Testis (tissue), 2 donors: ENCODE measurements at regions not wholly inside any gene's neighbourhood (a gene's known extent, or its start where the extent isn't known, plus 50 kb on each side); places are given as distances from the start of the nearest gene placed in this dataset.

ENCODE experiments used
- DNase-seq: peaks from one replicate; pipeline ENCODE4 v3.0.0-alpha.2; 2019
- H3K27ac ChIP-seq, 2 donors: fragments of 200-600 bp; sonication (generic); one replicate each; pipeline ENCODE4 v1.5.1; 2019
- H3K27me3 ChIP-seq: fragments of 200-600 bp; sonication (generic); one replicate; pipeline ENCODE4 v1.5.1; 2019
- H3K36me3 ChIP-seq: fragments of 200-600 bp; sonication (generic); one replicate; pipeline ENCODE4 v1.5.1; 2017; ENCODE audit warnings: low read depth; ENCODE audit errors: missing control alignments
- H3K4me1 ChIP-seq: fragments of 200-600 bp; sonication (generic); one replicate; pipeline ENCODE4 v1.5.1; 2019
- H3K4me3 ChIP-seq, 2 donors: fragments of 200-600 bp; sonication (generic); one replicate each; pipeline ENCODE4 v1.5.1; 2017 to 2019
- H3K9me3 ChIP-seq: fragments of 200-600 bp; sonication (generic); one replicate; pipeline ENCODE4 v1.5.1; 2017
- POLR2A ChIP-seq: fragments of 450-650 bp; IDR thresholded peaks from one replicate; pipeline ENCODE4 v1.6.1; 2017; ENCODE audit warnings: antibody characterized with exemption, mild to moderate bottlenecking, moderate library complexity
- WGBS, 2 donors: methylation state at CpG; one replicate each; pipeline ENCODE4 v1.1.5; 2018; 5-methylcytosine and 5-hydroxymethylcytosine counted together
- intact Hi-C: fragments of 100-400 bp; cut with DNase I; formaldehyde crosslinking; loops from one replicate; pipeline ENCODE4 v1.15.1; 2023; ENCODE audit warnings: low total_unique reads
- TF ChIP-seq, protein P1 (sequence below), 3 experiments: fragments of 450-650 bp in 2 of 3; fragments of 200-600 bp in 1 of 3; sonication (generic) in 1 of 3; IDR thresholded peaks; one replicate each; pipeline ENCODE4 v1.5.1; 2016 to 2019; ENCODE audit warnings: antibody characterized with exemption in 3 of 3, mild to moderate bottlenecking in 2 of 3, moderate library complexity in 1 of 3

DNA sequence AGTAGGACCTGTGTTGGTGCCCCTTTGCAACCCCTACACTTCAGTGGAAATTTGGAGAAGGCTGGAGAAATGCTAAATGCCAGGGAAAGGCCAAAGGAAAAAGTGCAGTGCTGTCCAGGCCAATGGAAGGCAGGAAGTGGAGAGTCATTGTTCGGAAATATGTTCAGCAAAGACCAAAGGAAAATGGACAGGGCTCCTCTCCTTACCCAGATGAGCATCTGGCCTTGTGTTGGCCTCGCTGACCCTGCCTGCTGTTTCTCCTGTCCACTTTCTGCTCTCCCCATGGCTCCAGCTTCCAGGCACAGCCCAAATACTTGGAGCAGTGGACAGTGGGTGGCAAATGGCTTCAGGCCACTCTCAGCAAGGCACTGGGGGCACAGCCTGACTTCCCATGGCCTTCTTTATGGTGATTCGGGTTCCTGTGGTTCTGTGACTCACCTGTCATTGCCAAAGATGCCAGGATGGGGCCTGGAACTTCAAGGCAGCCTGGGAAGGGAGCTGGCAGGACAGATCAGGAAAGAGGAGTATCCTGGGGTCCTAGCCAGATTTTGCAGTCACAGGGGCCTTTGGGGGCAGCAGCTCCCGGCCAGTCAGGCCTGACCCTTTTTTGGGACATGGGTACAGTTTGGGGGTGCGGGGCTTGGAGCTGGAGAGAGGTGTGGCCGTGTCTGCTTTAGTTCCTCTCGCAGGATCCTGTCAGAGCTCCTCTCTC, 190.9 kb upstream of the SLC24A3 start:
- DNase-seq, result no peak
- H3K9me3 ChIP-seq, result no peaks in the 10 kb centered on the region
- intact Hi-C loops, result no loop called here
- no peaks in the 10 kb centered on the region for H3K36me3 ChIP-seq
- no peaks in the 10 kb centered on the region for H3K27me3 ChIP-seq
- H3K4me3 ChIP-seq, result no peak overlapping the region
- no peak overlapping the region for H3K27ac ChIP-seq
- TF ChIP-seq, protein P1, sequence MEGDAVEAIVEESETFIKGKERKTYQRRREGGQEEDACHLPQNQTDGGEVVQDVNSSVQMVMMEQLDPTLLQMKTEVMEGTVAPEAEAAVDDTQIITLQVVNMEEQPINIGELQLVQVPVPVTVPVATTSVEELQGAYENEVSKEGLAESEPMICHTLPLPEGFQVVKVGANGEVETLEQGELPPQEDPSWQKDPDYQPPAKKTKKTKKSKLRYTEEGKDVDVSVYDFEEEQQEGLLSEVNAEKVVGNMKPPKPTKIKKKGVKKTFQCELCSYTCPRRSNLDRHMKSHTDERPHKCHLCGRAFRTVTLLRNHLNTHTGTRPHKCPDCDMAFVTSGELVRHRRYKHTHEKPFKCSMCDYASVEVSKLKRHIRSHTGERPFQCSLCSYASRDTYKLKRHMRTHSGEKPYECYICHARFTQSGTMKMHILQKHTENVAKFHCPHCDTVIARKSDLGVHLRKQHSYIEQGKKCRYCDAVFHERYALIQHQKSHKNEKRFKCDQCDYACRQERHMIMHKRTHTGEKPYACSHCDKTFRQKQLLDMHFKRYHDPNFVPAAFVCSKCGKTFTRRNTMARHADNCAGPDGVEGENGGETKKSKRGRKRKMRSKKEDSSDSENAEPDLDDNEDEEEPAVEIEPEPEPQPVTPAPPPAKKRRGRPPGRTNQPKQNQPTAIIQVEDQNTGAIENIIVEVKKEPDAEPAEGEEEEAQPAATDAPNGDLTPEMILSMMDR (IDR thresholded peaks at IDR 0.05), result no peak
- no peak for TF ChIP-seq POLR2A
- 87 to 100% methylated on average over 2 to 7 of the region's 7 CpGs for WGBS, 2 donors
- H3K4me1 ChIP-seq, result peaks cover 3% of the 10 kb centered on the region

DNA sequence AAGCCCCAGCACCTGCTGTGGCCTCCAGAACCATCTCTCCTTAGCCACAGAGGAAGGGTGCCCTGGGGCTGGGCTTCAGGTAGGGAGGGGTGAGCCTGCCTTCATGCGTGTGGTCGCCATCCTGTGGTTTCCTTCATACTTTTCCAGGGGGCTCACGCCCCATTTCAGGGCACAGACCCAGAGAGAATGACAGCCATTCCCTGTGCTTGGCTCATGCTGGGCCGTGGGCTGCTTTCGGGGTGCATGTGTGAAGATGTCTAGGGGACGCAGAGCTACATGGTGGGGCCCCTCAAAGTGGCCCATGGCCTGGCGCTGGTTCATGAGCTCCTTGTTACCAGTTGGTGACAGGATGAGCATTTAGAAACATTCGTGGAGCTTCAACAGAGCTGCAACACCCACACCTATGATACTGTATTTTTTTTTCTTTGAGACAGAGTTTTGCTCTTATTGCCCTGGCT, 190.3 kb upstream of the SLC24A3 start:
- 88 to 89% methylated on average over 8 of the region's 8 CpGs for WGBS, 2 donors
- intact Hi-C loops, result no loop called here
- Histone ChIP-seq H3K4me3 (no peak overlapping the region), H3K9me3 (no peaks in the 10 kb centered on the region), H3K27me3 (no peaks in the 10 kb centered on the region), H3K4me1 (peaks cover 3% of the 10 kb centered on the region), H3K27ac (no peak overlapping the region), H3K36me3 (no peaks in the 10 kb centered on the region)
- TF ChIP-seq POLR2A, result no peak
- TF ChIP-seq, protein P1 (IDR thresholded peaks at IDR 0.05), result no peak
- DNase-seq, result no peak

DNA sequence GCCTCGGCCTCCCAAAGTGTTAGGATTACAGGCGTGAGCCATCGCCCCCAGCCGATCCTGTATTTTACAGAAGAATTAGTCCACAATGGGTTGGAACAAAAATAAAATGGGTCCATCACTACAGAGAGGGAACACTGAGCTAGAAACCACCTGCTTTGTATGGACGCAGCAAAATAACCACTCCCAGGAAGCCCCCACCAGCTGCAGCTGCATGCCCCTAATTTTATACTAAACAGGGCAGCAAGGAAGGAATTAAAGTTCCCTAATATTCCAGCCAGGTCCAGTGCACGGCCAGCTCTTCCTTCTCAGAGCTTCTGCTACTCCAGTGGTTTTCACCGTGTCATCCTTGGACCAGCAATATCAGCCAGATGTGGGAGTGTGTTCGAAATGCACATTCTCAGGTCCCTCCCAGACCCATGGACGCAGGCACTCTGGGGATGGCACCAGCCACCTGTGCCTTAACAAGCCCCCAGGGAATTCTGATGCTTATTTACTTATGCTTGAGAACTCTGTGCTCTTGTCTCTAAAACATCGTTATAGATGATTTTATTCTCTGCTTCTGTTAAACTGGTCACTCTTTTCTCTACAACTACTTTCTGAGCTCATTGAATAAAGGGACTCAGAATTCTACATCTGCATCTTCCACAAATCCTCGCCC, 189.5 kb upstream of the SLC24A3 start:
- Histone ChIP-seq H3K27ac (no peak overlapping the region), H3K27me3 (no peaks in the 10 kb centered on the region), H3K4me1 (peaks cover 3% of the 10 kb centered on the region), H3K36me3 (no peaks in the 10 kb centered on the region), H3K4me3 (no peak overlapping the region), H3K9me3 (no peaks in the 10 kb centered on the region)
- intact Hi-C loops, result no loop called here
- TF ChIP-seq, protein P1 (IDR thresholded peaks at IDR 0.05), result no peak
- no peak for TF ChIP-seq POLR2A
- DNase-seq, result no peak
- WGBS, 2 donors, result 75 to 81% methylated on average over 11 of the region's 11 CpGs

DNA sequence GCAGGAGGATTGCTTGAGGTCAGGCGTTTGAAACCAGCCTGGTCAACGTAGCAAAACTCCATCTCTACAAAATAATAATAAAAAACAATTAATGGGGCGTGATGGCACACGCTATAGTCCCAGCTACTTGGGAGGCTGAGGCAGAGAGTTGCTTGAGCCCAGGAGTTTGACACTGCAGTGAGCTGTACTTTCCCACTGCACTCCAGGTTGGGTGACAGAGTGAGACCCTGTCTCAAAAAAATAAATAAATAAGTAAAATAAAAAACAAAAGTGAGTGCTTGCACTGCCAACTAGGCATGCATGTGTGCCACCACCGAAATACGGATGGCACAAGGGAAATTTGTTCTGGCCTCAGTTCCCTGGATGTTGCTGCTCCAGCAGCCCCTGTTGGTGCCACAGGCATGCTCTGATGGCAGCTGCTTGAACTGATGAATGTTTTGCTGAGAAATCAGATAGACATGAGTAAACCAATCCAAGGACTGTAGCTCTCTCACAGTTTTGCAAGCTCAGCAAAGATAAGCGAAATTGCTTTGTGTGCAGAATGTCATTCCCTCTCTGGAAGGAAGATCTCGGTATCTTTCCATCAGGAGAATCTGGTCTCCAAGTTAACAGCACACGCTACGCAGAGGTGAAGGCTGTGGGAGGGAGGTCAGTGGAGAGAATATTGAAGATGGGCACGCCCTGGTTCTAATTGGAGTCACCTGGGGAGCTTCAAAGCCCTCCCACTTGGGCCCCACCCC, 188.0 kb upstream of the SLC24A3 start:
- no peaks in the 10 kb centered on the region for H3K27me3 ChIP-seq
- no peak for DNase-seq
- H3K4me3 ChIP-seq, result no peak overlapping the region
- 61 to 67% methylated on average over 11 of the region's 11 CpGs for WGBS, 2 donors
- peaks cover 3% of the 10 kb centered on the region for H3K4me1 ChIP-seq
- H3K9me3 ChIP-seq, result no peaks in the 10 kb centered on the region
- no peak for TF ChIP-seq POLR2A
- TF ChIP-seq, protein P1 (IDR thresholded peaks at IDR 0.05), result no peak
- H3K27ac ChIP-seq, result no peak overlapping the region
- intact Hi-C loops, result no loop called here
- H3K36me3 ChIP-seq, result no peaks in the 10 kb centered on the region
